Activated CD4-positive, alpha-beta memory T cell treated with anti-CD3 and anti-CD28 coated beads, Interleukin-2, amount 10 ng/mL, durations not matched to agents 7 days and 5 days (primary cell): ENCODE measurements at regions not wholly inside any gene's neighbourhood (a gene's known extent, or its start where the extent isn't known, plus 50 kb on each side); places are given as distances from the start of the nearest gene placed in this dataset.
"Not testable (repeated sequence)": the region's sequence is repeated elsewhere in the genome, so short reads cannot be mapped to it uniquely, and the experiment has no call there.

Source experiments
- CTCF ChIA-PET: fragments of 350-600 bp; sonication (Branson Sonifier 250); formaldehyde crosslinking; loops from one replicate; lab custom pipeline; 2021; ENCODE audit warnings: antibody characterized with exemption, inconsistent platforms; lab: Charles Lee
- POLR2A ChIA-PET: fragments of 350-600 bp; sonication (Branson Sonifier 250); formaldehyde crosslinking; loops from one replicate; lab custom pipeline; 2021; ENCODE audit warnings: antibody characterized with exemption; lab: Charles Lee
- DNase-seq: peaks from one replicate; pipeline ENCODE4 v3.0.0-alpha.2; 2020
- H3K27ac Mint-ChIP-seq: one replicate; pipeline ENCODE4 v1.8.0; 2021; ENCODE audit warnings: mild to moderate bottlenecking, mixed read lengths
- H3K27me3 Mint-ChIP-seq: one replicate; pipeline ENCODE4 v1.8.0; 2021; ENCODE audit warnings: mixed read lengths
- H3K36me3 Mint-ChIP-seq: one replicate; pipeline ENCODE4 v1.8.0; 2021; ENCODE audit warnings: low read depth, mixed read lengths
- H3K4me1 Mint-ChIP-seq: one replicate; pipeline ENCODE4 v1.8.0; 2021; ENCODE audit warnings: mixed read lengths
- H3K4me3 Mint-ChIP-seq: one replicate; pipeline ENCODE4 v1.8.0; 2021; ENCODE audit warnings: mild to moderate bottlenecking, mixed read lengths
- H3K9me3 Mint-ChIP-seq: one replicate; pipeline ENCODE4 v1.8.0; 2021; ENCODE audit warnings: mixed read lengths

DNA sequence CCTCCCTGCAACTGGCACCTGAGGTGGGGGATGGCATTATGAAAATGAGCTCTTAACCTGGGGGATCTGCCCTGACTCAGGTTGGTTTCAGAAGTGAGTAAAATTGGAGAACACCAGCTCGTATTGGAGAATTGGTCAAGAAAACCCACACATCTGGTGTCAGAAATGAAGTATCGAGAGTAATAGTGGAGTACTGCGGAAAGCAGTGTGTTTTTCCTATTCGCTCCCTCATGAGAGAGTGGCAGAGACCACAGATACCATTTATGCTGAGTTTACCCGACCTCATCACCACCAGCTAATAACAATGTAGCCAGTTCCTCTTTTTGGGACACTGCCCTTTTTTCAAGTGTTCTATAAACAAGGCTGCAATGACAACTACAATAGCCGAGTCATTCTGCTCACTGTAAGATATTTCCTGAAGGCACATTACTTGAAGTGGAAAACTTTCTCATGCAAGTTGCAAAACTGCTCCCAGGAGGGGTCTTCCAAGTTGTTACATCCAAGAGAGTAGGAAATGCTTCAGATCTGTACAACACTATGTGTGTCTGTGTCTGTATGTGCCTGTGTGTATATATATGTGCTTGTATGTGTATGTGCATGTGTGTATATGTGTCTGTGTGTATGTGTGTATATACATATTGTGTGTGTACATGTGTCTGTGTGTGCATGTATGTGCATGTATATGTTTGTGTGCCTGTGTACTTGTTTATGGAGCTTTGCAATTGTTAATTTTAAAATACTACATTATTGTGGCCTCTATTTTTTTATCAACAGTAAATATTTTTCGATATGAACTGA is 106.0 kb upstream of the CST7 start:
- H3K4me1 Mint-ChIP-seq = peaks cover 10% of the 10 kb centered on the region
- H3K27me3 Mint-ChIP-seq = peaks cover 30% of the 10 kb centered on the region
- CTCF ChIA-PET = no interaction called here
- no peaks in the 10 kb centered on the region for H3K36me3 Mint-ChIP-seq
- POLR2A ChIA-PET = no interaction called here
- peaks cover 2% of the 10 kb centered on the region for H3K9me3 Mint-ChIP-seq
- DNase-seq = no peak
- H3K4me3 Mint-ChIP-seq = no peak overlapping the region
- no peak overlapping the region for H3K27ac Mint-ChIP-seq

DNA sequence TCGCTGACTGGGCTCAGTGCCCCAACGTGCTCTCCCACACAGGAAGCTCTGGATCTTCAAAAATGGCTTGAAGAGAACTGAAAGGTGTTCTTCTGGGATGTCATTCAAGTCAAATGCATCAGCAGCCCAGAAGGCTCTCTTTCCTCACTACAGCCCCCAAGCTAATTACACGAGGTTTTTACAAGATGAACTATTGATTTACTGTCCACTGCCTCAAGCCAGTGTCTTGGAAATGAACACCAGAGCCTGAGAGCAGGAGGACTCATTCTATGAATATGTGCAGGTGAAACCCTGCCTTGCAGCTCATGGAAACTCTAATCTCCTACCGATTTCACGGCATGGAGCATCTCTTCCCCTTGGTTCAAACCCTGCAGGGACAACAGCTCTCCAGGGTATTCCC is 98.9 kb upstream of the CST7 start:
- no peaks in the 10 kb centered on the region for H3K4me1 Mint-ChIP-seq
- H3K9me3 Mint-ChIP-seq = peaks cover 4% of the 10 kb centered on the region
- H3K36me3 Mint-ChIP-seq = no peaks in the 10 kb centered on the region
- H3K27ac Mint-ChIP-seq = no peak overlapping the region
- peaks cover 18% of the 10 kb centered on the region for H3K27me3 Mint-ChIP-seq
- CTCF ChIA-PET = no interaction called here
- DNase-seq = no peak
- no peak overlapping the region for H3K4me3 Mint-ChIP-seq
- POLR2A ChIA-PET = no interaction called here

DNA sequence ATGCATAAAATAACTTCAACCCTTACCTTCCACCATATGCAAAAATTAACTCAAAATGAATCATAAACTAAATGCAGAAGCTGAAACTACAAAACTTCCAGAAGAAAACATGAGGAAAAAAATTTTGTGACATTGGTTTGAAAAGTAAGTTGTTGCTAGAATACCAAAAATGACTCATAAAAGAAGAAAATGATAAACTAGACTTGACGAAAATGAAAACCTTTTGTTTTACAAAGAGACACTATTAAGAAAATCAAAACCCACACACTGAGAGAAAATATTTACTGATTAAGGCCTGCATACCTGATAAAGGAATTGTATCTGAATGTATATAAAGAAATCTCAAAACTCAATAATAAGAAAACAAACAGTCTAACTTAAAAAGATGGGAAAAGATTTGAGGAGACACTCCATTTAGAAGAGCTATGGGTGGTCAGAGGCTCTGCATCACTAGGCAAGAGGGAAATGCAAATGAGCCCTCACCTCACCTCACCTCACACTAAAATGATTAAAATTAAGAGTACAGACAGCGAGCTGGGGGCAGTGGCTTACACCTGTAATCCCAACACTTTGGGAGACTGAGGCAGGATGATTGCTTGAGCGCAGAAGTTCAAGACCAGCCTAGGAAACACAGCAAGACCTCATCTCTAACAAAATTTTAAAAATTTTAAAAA is 97.6 kb upstream of the CST7 start:
- no peak overlapping the region for H3K27ac Mint-ChIP-seq
- DNase-seq = no peak
- no peak overlapping the region for H3K4me3 Mint-ChIP-seq
- peaks cover 10% of the 10 kb centered on the region for H3K27me3 Mint-ChIP-seq
- H3K9me3 Mint-ChIP-seq = peaks cover 4% of the 10 kb centered on the region
- no peaks in the 10 kb centered on the region for H3K36me3 Mint-ChIP-seq
- POLR2A ChIA-PET = no interaction called here
- CTCF ChIA-PET = no interaction called here
- no peaks in the 10 kb centered on the region for H3K4me1 Mint-ChIP-seq

DNA sequence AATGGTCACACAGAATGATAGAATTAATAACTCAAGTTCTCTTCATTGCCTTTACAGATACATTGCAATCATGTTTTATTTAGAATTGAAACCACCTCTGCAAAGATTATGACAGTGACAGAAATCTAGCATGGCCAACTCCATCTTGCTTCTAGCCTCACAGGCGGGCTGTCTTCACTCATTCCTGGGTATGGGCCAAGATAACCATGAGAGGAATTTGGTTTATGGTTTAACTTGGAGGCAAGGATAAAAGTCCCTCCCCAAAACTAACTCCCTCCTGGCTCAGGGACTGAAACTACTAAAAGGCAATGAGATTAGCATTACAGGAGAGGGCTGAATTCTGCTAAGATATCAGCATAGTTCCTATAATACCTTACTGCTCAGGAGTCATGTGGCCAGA is 95.2 kb upstream of the CST7 start:
- ChIA-PET POLR2A (no interaction called here), CTCF (no interaction called here)
- Mint-ChIP-seq H3K36me3 (no peaks in the 10 kb centered on the region), H3K4me1 (peaks cover 17% of the 10 kb centered on the region), H3K27ac (no peak overlapping the region), H3K27me3 (peaks cover 5% of the 10 kb centered on the region), H3K9me3 (peaks cover 9% of the 10 kb centered on the region), H3K4me3 (no peak overlapping the region)
- DNase-seq = no peak

DNA sequence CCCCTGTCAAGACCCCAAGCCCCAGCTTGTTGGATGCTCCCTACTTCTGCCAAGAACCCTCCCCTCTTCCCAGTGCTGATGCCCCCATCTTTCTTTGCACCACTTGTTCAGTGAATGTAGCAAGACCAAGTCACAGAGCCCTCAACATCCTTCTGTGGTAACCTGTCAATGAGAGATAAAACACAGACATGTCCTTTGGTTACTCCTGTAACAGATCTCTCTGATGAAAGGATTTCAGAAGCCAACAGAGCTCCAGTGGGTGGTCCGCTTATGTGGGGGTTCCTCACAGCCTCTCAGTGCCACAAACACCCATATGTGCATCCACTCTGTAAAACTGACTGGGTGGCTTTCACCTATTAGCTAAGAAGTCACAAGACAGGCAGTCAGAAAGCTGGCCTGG is 93.2 kb upstream of the CST7 start:
- Mint-ChIP-seq H3K36me3 (peaks cover 3% of the 10 kb centered on the region), H3K27me3 (no peaks in the 10 kb centered on the region), H3K4me3 (no peak overlapping the region), H3K9me3 (peaks cover 13% of the 10 kb centered on the region), H3K27ac (no peak overlapping the region), H3K4me1 (peaks cover 26% of the 10 kb centered on the region)
- ChIA-PET CTCF (no interaction called here), POLR2A (no interaction called here)
- no peak for DNase-seq

DNA sequence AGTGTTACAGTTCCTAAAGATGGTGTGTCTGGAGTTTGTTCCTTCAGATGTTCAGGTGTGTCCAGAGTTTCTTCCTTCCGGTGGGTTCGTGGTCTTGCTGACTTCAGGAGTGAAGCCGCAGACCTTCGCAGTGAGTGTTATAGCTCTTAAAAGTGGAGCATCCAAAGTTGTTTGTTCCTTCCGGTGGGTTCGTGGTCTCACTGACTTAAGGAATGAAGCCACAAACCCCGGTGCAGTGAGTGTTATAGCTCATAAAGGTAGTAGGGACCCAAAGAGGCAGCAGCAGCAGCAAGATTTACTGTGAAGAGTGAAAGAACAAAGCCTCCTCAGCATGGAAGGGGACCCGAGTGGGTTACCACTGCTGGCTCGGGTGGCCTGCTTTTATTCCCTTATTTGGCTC is 90.6 kb upstream of the CST7 start:
- H3K27ac Mint-ChIP-seq, H3K27me3 Mint-ChIP-seq, H3K36me3 Mint-ChIP-seq, POLR2A ChIA-PET, H3K4me3 Mint-ChIP-seq, CTCF ChIA-PET: not testable (repeated sequence)
- peak; percentile 21 for DNase-seq
- Mint-ChIP-seq H3K4me1 (peaks cover 26% of the 10 kb centered on the region), H3K9me3 (peaks cover 14% of the 10 kb centered on the region)

DNA sequence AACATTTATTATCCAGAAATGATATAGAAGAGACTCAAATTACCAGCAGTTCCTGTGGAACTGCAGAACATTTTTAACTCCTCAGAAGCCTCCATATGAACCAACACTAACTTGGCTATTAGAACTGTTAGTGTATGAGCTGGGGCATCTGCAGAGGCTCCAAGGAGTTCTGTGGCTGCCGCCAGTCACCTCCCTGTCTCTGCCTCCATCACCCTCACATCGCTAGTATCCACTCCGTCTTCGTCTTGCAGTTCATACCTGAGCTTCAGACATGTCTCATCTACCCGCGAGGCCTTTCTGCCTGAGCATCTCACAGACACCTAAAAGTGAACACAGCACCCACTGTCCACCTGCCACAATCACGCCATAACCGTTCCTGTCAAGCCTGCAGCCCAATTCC is 89.5 kb upstream of the CST7 start:
- DNase-seq = no peak
- Mint-ChIP-seq H3K27me3 (peaks cover 4% of the 10 kb centered on the region), H3K9me3 (peaks cover 18% of the 10 kb centered on the region), H3K4me3 (no peak overlapping the region), H3K27ac (no peak overlapping the region), H3K36me3 (peaks cover 3% of the 10 kb centered on the region), H3K4me1 (peaks cover 26% of the 10 kb centered on the region)
- POLR2A ChIA-PET = no interaction called here
- CTCF ChIA-PET = no interaction called here

DNA sequence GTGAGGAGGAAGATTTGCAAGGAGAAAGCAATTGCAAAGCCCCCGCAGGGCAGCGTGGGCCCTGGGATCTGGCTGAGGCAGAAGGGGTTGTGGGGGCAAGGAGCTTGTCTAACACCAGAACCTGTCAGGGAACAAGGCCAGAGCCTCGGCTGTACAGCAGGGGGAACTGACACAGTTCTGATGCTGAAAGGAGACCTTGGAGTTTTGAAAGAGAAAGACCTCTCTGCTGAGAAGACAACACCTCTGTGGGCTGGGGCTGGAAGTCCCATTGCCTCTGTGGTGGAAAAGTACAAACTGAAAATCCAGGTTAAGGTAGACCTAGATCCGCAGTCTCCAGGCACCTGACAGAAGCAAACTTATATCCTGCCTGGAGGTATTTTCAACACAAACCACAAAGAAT is 86.9 kb upstream of the CST7 start:
- Mint-ChIP-seq H3K4me3 (no peak overlapping the region), H3K27ac (no peak overlapping the region), H3K36me3 (peaks cover 3% of the 10 kb centered on the region), H3K27me3 (peaks cover 4% of the 10 kb centered on the region), H3K4me1 (peaks cover 27% of the 10 kb centered on the region), H3K9me3 (peaks cover 21% of the 10 kb centered on the region)
- POLR2A ChIA-PET = no interaction called here
- no peak for DNase-seq
- CTCF ChIA-PET = no interaction called here

DNA sequence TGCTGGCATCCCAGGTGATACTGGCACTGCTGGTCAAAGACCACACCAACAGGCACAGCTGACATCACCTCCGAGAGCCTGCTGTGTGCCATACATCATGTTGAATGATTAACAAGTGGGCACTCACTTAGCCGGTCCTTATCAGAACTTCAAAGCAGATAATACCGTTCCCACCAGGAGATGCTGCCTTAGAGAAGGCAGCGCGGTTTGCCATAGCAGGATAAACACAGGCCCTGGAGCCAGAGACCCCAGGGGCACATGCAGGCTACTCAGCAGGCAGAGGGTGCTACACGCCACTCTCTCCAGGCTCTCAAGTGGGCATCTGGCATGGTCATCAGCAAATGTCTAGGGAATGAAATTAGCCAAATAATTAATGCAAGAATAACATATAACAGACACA is 86.5 kb upstream of the CST7 start:
- H3K9me3 Mint-ChIP-seq = peaks cover 21% of the 10 kb centered on the region
- CTCF ChIA-PET = no interaction called here
- H3K4me1 Mint-ChIP-seq = peaks cover 26% of the 10 kb centered on the region
- H3K27me3 Mint-ChIP-seq = peaks cover 4% of the 10 kb centered on the region
- DNase-seq = no peak
- no peak overlapping the region for H3K27ac Mint-ChIP-seq
- H3K36me3 Mint-ChIP-seq = peaks cover 3% of the 10 kb centered on the region
- H3K4me3 Mint-ChIP-seq = no peak overlapping the region
- POLR2A ChIA-PET = no interaction called here

DNA sequence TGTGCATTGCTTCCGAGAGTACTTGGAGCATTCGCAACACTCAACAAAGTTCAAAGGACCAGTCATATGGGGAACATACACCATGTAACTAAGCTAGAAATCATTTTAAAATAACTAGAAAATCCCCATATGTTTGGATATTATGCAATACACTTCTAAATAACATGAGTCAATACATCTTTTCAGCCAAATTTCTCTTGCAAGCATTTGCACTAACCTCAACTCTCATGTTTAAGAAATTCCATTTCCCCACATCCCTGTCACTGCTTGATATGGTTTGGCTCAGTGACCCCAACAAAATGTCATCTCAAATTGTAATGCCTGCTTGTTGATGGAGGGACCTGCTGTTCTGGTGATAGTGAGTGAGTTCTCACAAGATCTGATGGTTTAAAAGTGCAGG is 85.7 kb upstream of the CST7 start:
- H3K4me3 Mint-ChIP-seq = no peak overlapping the region
- peaks cover 3% of the 10 kb centered on the region for H3K36me3 Mint-ChIP-seq
- peaks cover 4% of the 10 kb centered on the region for H3K27me3 Mint-ChIP-seq
- no peak for DNase-seq
- H3K4me1 Mint-ChIP-seq = peaks cover 20% of the 10 kb centered on the region
- CTCF ChIA-PET = no interaction called here
- POLR2A ChIA-PET = no interaction called here
- peaks cover 18% of the 10 kb centered on the region for H3K9me3 Mint-ChIP-seq
- no peak overlapping the region for H3K27ac Mint-ChIP-seq

DNA sequence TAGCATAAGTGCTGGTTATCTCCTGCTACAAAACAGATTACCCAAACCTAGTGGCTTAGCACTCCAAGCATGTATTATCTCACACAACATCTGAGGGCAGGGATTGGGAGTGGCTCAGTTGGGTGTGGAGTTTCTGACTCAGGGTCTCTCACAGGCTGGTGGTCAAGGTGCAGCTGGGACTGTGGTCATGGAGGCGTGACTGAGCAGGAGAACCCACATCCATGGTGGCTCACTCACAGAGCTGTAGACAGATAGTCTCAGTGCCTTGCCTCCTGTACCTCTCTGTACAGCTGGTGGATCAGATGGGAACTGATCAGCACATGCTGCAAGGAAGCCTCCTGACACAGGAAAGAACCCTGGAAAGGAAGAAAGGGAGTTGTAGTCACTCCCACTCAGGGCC is 83.1 kb upstream of the CST7 start:
- ChIA-PET CTCF (interaction anchor here (1.3 kb wide), 1 partner anchor 11 kb away, joined by 3 read pairs; no protein-coding TSS in a partner anchor), POLR2A (no interaction called here)
- DNase-seq = no peak
- Mint-ChIP-seq H3K36me3 (no peaks in the 10 kb centered on the region), H3K4me1 (peaks cover 5% of the 10 kb centered on the region), H3K9me3 (peaks cover 14% of the 10 kb centered on the region), H3K27me3 (peaks cover 4% of the 10 kb centered on the region), H3K4me3 (no peak overlapping the region), H3K27ac (no peak overlapping the region)

DNA sequence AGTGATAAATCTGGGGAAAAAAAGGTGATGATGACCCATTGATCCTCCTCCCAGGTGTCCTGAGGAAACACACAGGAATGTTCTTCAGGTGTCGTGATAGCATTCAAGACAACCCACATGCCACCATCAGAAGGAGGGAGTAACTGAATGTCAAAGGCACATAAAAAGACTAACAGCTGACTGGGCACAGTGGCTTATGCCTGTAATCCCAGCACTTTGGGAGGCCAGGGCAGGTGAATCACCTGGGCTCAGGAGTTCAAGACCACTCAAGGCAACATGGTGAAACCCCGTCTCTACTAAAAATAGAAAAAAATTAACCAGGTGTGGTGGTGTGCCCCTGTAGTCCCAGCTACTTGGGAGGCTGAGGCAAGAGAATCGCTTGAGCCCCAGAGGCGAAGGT is 82.3 kb upstream of the CST7 start:
- ChIA-PET CTCF (interaction anchor here (1.3 kb wide), 1 partner anchor 12 kb away, joined by 3 read pairs; no protein-coding TSS in a partner anchor), POLR2A (no interaction called here)
- Mint-ChIP-seq H3K27me3 (peaks cover 3% of the 10 kb centered on the region), H3K9me3 (peaks cover 14% of the 10 kb centered on the region), H3K4me1 (peaks cover 5% of the 10 kb centered on the region), H3K27ac (no peak overlapping the region), H3K4me3 (no peak overlapping the region), H3K36me3 (no peaks in the 10 kb centered on the region)
- DNase-seq = no peak

DNA sequence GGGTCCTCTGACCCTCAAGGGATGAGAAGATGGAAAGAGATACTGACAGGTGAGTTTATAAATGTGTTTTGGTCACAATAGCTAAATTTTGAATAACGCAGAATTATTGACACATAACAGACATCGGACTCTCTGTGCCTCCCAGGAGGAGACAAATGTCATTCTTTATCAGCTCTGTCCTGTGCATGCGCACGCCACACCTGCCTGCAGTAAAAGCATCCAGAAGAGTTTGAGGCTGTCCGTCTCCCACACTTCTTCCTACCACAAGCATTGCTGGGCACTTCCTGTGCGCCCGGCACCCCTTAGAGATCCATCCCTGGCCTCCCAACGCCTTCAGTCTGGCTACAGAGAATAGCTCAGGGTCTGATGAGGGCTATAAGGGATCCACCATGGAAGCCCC is 81.5 kb upstream of the CST7 start:
- Mint-ChIP-seq H3K27me3 (peaks cover 2% of the 10 kb centered on the region), H3K9me3 (peaks cover 14% of the 10 kb centered on the region), H3K4me3 (no peak overlapping the region), H3K4me1 (peaks cover 5% of the 10 kb centered on the region), H3K36me3 (no peaks in the 10 kb centered on the region), H3K27ac (no peak overlapping the region)
- POLR2A ChIA-PET = no interaction called here
- CTCF ChIA-PET = interaction anchor here (1.3 kb wide), 1 partner anchor 13 kb away, joined by 3 read pairs; no protein-coding TSS in a partner anchor
- DNase-seq = no peak
